ENCODE measurements at regions not wholly inside any gene's neighbourhood (a gene's known extent, or its start where the extent isn't known, plus 50 kb on each side); places are given as distances from the start of the nearest gene placed in this dataset.

GRCh38 chr10:107474650-107475049, 310.1 kb upstream of the SORCS1 start:
- Mint-ChIP-seq H3K4me3 (no peak overlapping the region), H3K9me3 (peaks cover 13% of the 10 kb centered on the region), H3K27ac (no peak overlapping the region), H3K27me3 (no peaks in the 10 kb centered on the region), H3K4me1 (no peaks in the 10 kb centered on the region), H3K36me3 (no peaks in the 10 kb centered on the region)
- DNase-seq (no peak), ATAC-seq (ENCODE audit: low read depth) (no peak)
- POLR2A ChIA-PET = no interaction called here

GRCh38 chr10:107473225-107473624, 308.7 kb upstream of the SORCS1 start:
- DNase-seq = no peak
- no peak overlapping the region for H3K4me3 Mint-ChIP-seq
- no peaks in the 10 kb centered on the region for H3K4me1 Mint-ChIP-seq
- POLR2A ChIA-PET = no interaction called here
- H3K9me3 Mint-ChIP-seq = peaks cover 14% of the 10 kb centered on the region
- no peak for ATAC-seq (ENCODE audit: low read depth)
- H3K27ac Mint-ChIP-seq = no peak overlapping the region
- no peaks in the 10 kb centered on the region for H3K36me3 Mint-ChIP-seq
- no peaks in the 10 kb centered on the region for H3K27me3 Mint-ChIP-seq

- no peaks in the 10 kb centered on the region for H3K4me1 Mint-ChIP-seq
- no peaks in the 10 kb centered on the region for H3K27me3 Mint-ChIP-seq
- DNase-seq = no peak
- H3K36me3 Mint-ChIP-seq = no peaks in the 10 kb centered on the region
- H3K4me3 Mint-ChIP-seq = no peak overlapping the region
- H3K9me3 Mint-ChIP-seq = peaks cover 14% of the 10 kb centered on the region
- no peak overlapping the region for H3K27ac Mint-ChIP-seq
- ATAC-seq (ENCODE audit: low read depth) = no peak
- POLR2A ChIA-PET = no interaction called here
These were observed 307.4 kb upstream of the SORCS1 start for GRCh38 chr10:107471911-107472310.

DNA sequence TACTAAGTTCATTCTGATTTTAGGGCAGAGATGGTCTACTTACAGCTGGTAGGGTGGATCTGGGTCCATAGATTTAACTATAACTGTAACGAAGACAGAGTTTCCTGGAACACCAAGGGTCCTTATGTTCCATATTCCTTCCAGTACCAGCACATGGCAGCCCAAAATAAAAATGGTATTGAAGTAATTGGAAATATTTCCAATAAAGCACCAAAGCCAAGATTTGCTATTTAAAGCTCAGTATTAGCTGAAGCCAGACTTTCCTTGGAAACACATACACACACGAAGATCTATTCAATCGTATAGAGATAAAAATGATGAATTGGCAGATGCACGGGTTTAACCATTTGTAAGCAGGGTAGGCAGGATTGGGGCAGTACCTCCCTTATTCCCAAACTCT, 289.1 kb upstream of the SORCS1 start:
- peaks cover 7% of the 10 kb centered on the region for H3K9me3 Mint-ChIP-seq
- H3K36me3 Mint-ChIP-seq = no peaks in the 10 kb centered on the region
- no peak overlapping the region for H3K4me3 Mint-ChIP-seq
- no peak overlapping the region for H3K27ac Mint-ChIP-seq
- POLR2A ChIA-PET = no interaction called here
- DNase-seq (no peak), ATAC-seq (ENCODE audit: low read depth) (no peak)
- no peaks in the 10 kb centered on the region for H3K4me1 Mint-ChIP-seq
- no peaks in the 10 kb centered on the region for H3K27me3 Mint-ChIP-seq

DNA sequence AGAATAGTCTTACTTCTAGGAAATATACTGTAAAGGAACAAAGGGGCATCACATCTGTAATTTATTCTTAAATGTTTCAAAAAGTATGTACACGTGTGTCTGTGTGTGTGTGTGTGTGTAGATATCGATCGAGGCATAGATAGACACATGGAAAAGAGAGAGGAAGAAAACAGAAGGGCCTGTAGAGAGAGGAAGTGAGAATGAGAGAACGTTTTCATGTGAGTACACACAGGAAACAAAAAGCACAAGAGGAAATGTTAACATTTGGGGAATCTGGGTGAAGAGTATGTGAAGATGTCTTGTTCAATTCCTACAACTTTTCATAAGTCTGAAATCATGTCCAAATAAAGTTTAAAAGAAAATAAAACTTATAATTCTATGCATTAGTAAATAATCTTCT, 286.5 kb upstream of the SORCS1 start:
- DNase-seq (no peak), ATAC-seq (ENCODE audit: low read depth) (no peak)
- H3K27ac Mint-ChIP-seq = no peak overlapping the region
- H3K27me3 Mint-ChIP-seq = no peaks in the 10 kb centered on the region
- H3K4me1 Mint-ChIP-seq = no peaks in the 10 kb centered on the region
- no peak overlapping the region for H3K4me3 Mint-ChIP-seq
- peaks cover 7% of the 10 kb centered on the region for H3K9me3 Mint-ChIP-seq
- H3K36me3 Mint-ChIP-seq = no peaks in the 10 kb centered on the region
- POLR2A ChIA-PET = no interaction called here

DNA sequence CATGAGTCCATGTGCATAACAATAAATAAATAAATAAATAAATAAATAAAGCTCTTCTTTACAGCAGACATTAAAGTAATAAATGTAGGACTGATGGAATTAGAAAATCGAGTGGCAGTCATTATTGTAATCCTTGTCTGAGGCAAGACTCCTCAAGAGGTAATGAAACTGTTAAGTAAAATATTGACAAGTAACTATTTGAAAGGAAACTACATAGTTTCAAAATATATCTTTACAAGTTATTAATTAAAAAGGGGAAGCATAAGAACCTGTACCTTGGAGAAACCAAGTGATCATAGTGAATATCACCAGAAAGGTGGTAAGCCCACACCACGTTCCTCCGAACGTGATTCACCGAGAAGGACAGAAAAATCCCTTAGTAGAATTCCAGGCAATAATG, 285.6 kb upstream of the SORCS1 start:
- Mint-ChIP-seq H3K27me3 (no peaks in the 10 kb centered on the region), H3K27ac (no peak overlapping the region), H3K4me1 (no peaks in the 10 kb centered on the region), H3K36me3 (no peaks in the 10 kb centered on the region), H3K9me3 (peaks cover 5% of the 10 kb centered on the region), H3K4me3 (no peak overlapping the region)
- POLR2A ChIA-PET = no interaction called here
- DNase-seq (no peak), ATAC-seq (ENCODE audit: low read depth) (no peak)

- POLR2A ChIA-PET = no interaction called here
- ATAC-seq (ENCODE audit: low read depth) (no peak), DNase-seq (no peak)
- H3K9me3 Mint-ChIP-seq = peaks cover 2% of the 10 kb centered on the region
- no peak overlapping the region for H3K4me3 Mint-ChIP-seq
- no peaks in the 10 kb centered on the region for H3K4me1 Mint-ChIP-seq
- H3K27me3 Mint-ChIP-seq = no peaks in the 10 kb centered on the region
- no peak overlapping the region for H3K27ac Mint-ChIP-seq
- no peaks in the 10 kb centered on the region for H3K36me3 Mint-ChIP-seq
These were observed 279.9 kb upstream of the SORCS1 start for GRCh38 chr10:107444443-107444842.

GRCh38 chr10:107443813-107444212, 279.3 kb upstream of the SORCS1 start:
- Mint-ChIP-seq H3K4me3 (no peak overlapping the region), H3K36me3 (no peaks in the 10 kb centered on the region), H3K27ac (no peak overlapping the region), H3K9me3 (peaks cover 2% of the 10 kb centered on the region), H3K27me3 (no peaks in the 10 kb centered on the region), H3K4me1 (no peaks in the 10 kb centered on the region)
- DNase-seq (no peak), ATAC-seq (ENCODE audit: low read depth) (no peak)
- POLR2A ChIA-PET = no interaction called here

DNA sequence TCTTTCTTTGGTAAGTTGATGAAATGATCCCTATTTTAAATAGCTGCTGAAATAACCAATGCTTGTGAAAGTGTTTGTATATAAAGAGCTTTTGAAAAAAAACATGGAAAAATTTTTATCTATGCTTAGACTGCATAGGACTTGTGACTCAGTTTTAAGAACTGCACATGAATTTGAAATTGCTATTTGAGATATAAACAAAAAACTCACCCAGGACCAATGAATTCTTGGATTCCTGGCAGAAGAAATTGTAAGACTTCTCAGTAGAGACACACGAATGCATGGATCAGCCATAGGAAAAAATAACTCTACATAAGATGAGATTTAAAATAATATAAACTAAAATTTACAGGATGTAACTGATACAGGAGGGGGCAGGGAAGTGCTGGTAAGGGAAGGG, 278.8 kb upstream of the SORCS1 start:
- ATAC-seq (ENCODE audit: low read depth) = no peak
- no peaks in the 10 kb centered on the region for H3K36me3 Mint-ChIP-seq
- no peaks in the 10 kb centered on the region for H3K27me3 Mint-ChIP-seq
- POLR2A ChIA-PET = no interaction called here
- peaks cover 2% of the 10 kb centered on the region for H3K9me3 Mint-ChIP-seq
- no peak overlapping the region for H3K27ac Mint-ChIP-seq
- H3K4me3 Mint-ChIP-seq = no peak overlapping the region
- DNase-seq = no peak
- H3K4me1 Mint-ChIP-seq = no peaks in the 10 kb centered on the region

- Mint-ChIP-seq H3K9me3 (peaks cover 2% of the 10 kb centered on the region), H3K27ac (no peak overlapping the region), H3K4me1 (no peaks in the 10 kb centered on the region), H3K4me3 (no peak overlapping the region), H3K27me3 (no peaks in the 10 kb centered on the region), H3K36me3 (no peaks in the 10 kb centered on the region)
- POLR2A ChIA-PET = no interaction called here
- DNase-seq (no peak), ATAC-seq (ENCODE audit: low read depth) (no peak)
These were observed 277.6 kb upstream of the SORCS1 start for GRCh38 chr10:107442035-107442505.

DNA sequence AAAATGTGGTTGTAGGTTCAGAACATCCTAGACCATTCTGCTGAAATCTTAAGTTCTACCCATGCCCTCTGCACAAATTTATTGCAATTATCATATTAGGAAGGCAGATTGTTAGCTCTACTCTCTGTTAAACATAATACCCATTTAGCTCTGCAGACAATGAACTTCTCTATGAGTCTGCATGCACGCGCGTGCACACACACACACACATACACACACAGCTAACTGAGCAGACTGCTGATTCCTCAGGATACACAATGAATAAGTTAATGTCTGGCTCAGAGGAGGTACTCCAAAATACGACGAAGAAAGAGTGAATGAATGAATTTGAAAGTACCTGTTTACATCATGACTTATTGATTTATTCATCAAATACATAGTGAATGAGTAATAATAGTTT, 276.2 kb upstream of the SORCS1 start:
- Mint-ChIP-seq H3K27ac (no peak overlapping the region), H3K4me3 (no peak overlapping the region), H3K27me3 (no peaks in the 10 kb centered on the region), H3K4me1 (no peaks in the 10 kb centered on the region), H3K9me3 (peaks cover 2% of the 10 kb centered on the region), H3K36me3 (no peaks in the 10 kb centered on the region)
- DNase-seq = no peak
- POLR2A ChIA-PET = no interaction called here
- no peak for ATAC-seq (ENCODE audit: low read depth)

DNA sequence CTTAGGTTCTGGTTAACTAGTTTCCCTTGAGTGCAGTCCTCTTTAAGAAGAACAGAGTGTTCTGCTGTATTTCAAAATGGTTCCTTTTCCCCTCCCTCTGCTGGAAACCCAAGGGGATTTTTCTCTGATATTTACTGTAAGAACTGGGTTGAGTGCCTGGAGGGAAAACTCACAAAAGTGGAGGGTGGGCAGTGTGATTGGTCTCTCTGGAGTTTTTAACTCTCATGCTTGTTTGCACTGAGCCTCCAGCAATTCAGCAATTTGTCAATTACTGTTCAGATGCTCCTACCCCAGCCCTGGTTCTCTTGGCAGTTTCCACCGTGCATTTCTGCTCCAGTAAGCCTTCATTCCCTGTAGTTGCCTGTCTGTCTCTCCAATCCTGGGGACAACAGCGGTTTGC, 273.4 kb upstream of the SORCS1 start:
- no peak overlapping the region for H3K27ac Mint-ChIP-seq
- ATAC-seq (ENCODE audit: low read depth) (no peak), DNase-seq (no peak)
- no peak overlapping the region for H3K4me3 Mint-ChIP-seq
- POLR2A ChIA-PET = no interaction called here
- H3K4me1 Mint-ChIP-seq = no peaks in the 10 kb centered on the region
- H3K36me3 Mint-ChIP-seq = no peaks in the 10 kb centered on the region
- no peaks in the 10 kb centered on the region for H3K9me3 Mint-ChIP-seq
- H3K27me3 Mint-ChIP-seq = no peaks in the 10 kb centered on the region

- ATAC-seq (ENCODE audit: low read depth) (no peak), DNase-seq (no peak)
- Mint-ChIP-seq H3K36me3 (no peaks in the 10 kb centered on the region), H3K9me3 (no peaks in the 10 kb centered on the region), H3K27me3 (no peaks in the 10 kb centered on the region), H3K27ac (no peak overlapping the region), H3K4me1 (no peaks in the 10 kb centered on the region), H3K4me3 (no peak overlapping the region)
- POLR2A ChIA-PET = no interaction called here
These were observed 272.1 kb upstream of the SORCS1 start for GRCh38 chr10:107436568-107436967.

DNA sequence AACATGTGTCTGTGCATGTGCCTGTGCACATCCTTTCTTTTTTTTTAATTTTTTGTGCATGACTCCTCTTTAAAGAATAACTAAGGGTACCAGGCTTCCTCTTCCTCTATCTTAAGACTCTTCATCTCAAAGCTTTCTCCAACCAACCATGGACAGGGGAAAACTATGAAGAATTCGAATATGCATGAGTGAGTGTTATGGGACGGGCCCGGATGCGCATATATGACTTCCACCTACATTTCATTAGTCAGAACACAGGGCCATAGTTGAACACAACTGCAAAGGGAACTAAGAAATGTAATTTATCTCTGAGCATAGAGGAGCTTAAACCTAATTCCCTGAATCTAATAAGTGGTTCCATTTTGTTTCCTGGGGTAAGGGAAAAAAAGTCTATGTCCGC, 270.3 kb upstream of the SORCS1 start:
- Mint-ChIP-seq H3K36me3 (no peaks in the 10 kb centered on the region), H3K27ac (no peak overlapping the region), H3K27me3 (no peaks in the 10 kb centered on the region), H3K4me1 (no peaks in the 10 kb centered on the region), H3K4me3 (no peak overlapping the region), H3K9me3 (no peaks in the 10 kb centered on the region)
- DNase-seq (no peak), ATAC-seq (ENCODE audit: low read depth) (no peak)
- POLR2A ChIA-PET = no interaction called here

DNA sequence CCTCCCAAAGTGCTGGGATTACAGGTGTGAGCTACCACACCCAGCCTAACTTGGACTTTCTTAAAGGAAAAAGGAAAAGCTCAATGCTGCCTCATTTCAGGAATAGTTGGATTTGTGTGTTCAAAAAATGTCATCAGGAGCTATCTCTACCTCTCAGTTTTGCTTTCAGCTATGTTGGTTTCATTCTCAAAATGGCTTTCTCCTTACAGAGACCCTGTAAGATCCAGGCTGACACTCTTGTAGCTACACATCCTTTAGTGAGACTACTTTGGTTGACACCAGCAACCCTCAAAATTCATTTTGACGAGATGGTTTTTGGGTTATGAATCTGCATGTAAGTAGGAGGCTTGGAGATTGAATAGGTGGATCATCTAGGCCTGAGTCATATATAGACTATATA, 269.7 kb upstream of the SORCS1 start:
- Mint-ChIP-seq H3K36me3 (no peaks in the 10 kb centered on the region), H3K4me3 (no peak overlapping the region), H3K4me1 (no peaks in the 10 kb centered on the region), H3K9me3 (no peaks in the 10 kb centered on the region), H3K27me3 (no peaks in the 10 kb centered on the region), H3K27ac (no peak overlapping the region)
- no peak for ATAC-seq (ENCODE audit: low read depth)
- no peak for DNase-seq
- POLR2A ChIA-PET = no interaction called here

All from activated naive CD8-positive, alpha-beta T cell treated with anti-CD3 and anti-CD28 coated beads, Interleukin-2, amount 10 ng/mL, durations not matched to agents 7 days and 5 days (primary cell).